ENCODE measurements at regions not wholly inside any gene's neighbourhood (a gene's known extent, or its start where the extent isn't known, plus 50 kb on each side); places are given as distances from the start of the nearest gene placed in this dataset.

DNA sequence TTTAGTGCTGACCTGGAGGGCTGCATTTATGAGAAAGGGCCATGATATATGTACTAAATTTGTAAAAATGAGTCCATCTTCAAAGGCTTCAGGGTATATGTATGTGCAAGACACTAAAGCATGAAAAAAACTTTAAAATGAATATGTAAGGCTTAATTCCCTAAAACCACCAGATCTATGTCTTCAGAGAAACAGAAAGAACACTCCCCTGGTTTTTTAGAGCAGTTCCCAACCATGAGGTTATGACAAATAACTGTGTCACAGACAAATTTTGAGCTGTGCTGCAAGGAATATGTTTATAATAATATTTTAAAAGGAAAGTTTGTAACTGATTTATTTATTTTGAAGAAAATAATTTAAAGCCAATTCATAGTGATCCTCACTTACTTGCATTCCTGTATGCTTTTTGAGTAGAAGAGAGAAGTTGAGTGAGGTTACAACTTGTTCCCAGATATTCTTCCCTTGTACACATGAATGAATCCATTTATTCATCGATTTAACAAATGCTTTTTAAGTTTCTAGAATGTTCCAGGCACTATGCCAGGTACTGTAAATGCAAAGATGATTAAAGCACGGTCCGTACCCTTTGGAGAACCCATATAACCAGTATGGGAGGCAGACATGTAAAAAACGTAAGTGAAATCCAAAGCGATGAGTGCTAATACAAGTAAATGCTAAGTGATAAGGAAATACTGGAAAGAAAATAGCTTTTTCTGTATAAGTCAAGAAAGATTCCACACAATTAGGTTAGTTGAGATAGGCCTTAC is 295.2 kb upstream of the DIAPH2 start:
- BruUV-seq (replicated peaks): no TSS peak
- Mint-ChIP-seq H3K27ac (ENCODE audit: low read depth, unreplicated experiment) (no peak overlapping the region), H3K4me1 (ENCODE audit: insufficient read depth, unreplicated experiment) (no peaks in the 10 kb centered on the region), H3K36me3 (ENCODE audit: insufficient read depth, unreplicated experiment) (no peaks in the 10 kb centered on the region), H3K4me3 (ENCODE audit: unreplicated experiment) (no peak overlapping the region), H3K27me3 (ENCODE audit: insufficient read depth, unreplicated experiment) (peaks cover 38% of the 10 kb centered on the region), H3K9me3 (ENCODE audit: unreplicated experiment) (no peaks in the 10 kb centered on the region)
- ChIA-PET POLR2A (no interaction called here), CTCF (no interaction called here)
- no peak for TF ChIP-seq CTCF (IDR thresholded peaks at IDR 0.05; ENCODE audit: unreplicated experiment)
- intact Hi-C loops (cut with micrococcal nuclease): no loop called here
- no peak for DNase-seq (ENCODE audit: unreplicated experiment)

DNA sequence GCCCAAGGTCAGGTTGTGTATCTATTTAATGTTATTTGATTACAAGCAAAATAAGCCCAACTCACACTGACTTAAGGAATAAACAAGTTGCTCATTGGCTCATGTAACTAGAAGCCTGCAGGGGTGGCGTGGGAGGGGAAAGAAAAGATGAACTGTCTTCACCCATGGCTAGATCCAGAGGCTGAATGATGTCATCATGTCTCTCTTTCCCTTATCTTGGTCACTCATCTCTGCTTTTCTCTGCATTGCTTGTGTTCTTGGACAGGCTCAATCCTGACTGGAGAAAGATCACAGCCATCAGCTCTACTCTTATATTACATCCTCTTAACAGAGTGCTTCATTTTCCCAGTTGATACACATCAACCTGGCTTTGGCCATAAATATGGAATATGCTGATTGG is 290.0 kb upstream of the DIAPH2 start:
- no peak for TF ChIP-seq CTCF (IDR thresholded peaks at IDR 0.05; ENCODE audit: unreplicated experiment)
- ChIA-PET POLR2A (interaction anchor here (1.0 kb wide), 1 partner anchor 49 kb away, joined by 3 read pairs; no protein-coding TSS in a partner anchor), CTCF (interaction anchor here (0.7 to 1.1 kb wide), 2 partner anchors 22 kb away, joined by 4 read pairs; no protein-coding TSS in a partner anchor)
- BruUV-seq (replicated peaks): no TSS peak
- H3K9me3 Mint-ChIP-seq (ENCODE audit: unreplicated experiment): no peaks in the 10 kb centered on the region
- H3K27ac Mint-ChIP-seq (ENCODE audit: low read depth, unreplicated experiment): no peak overlapping the region
- no peaks in the 10 kb centered on the region for H3K36me3 Mint-ChIP-seq (ENCODE audit: insufficient read depth, unreplicated experiment)
- no peaks in the 10 kb centered on the region for H3K4me1 Mint-ChIP-seq (ENCODE audit: insufficient read depth, unreplicated experiment)
- H3K27me3 Mint-ChIP-seq (ENCODE audit: insufficient read depth, unreplicated experiment): peaks cover 37% of the 10 kb centered on the region
- H3K4me3 Mint-ChIP-seq (ENCODE audit: unreplicated experiment): no peak overlapping the region
- intact Hi-C loops (cut with micrococcal nuclease): no loop called here
- no peak for DNase-seq (ENCODE audit: unreplicated experiment)

DNA sequence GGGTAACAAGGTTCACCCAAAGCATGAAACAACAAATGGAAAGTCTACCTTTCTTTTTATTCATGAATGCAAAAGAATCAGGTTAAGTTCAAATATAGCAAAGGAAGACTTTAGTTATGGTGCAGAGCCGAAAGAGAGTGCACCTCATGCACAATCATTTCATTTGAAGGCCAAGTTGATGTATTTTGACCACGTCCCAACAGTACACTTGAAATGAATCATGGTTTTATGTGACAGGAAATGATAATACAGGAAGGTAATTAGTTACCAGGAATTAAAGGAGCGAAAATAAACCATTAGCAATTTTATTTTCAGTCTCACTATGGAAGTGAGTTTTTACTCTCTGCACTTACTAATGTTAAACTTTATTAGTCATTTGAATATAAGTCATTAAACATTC is 281.2 kb upstream of the DIAPH2 start:
- peaks cover 71% of the 10 kb centered on the region for H3K27me3 Mint-ChIP-seq (ENCODE audit: insufficient read depth, unreplicated experiment)
- H3K9me3 Mint-ChIP-seq (ENCODE audit: unreplicated experiment): no peaks in the 10 kb centered on the region
- BruUV-seq (replicated peaks): no TSS peak
- H3K4me1 Mint-ChIP-seq (ENCODE audit: insufficient read depth, unreplicated experiment): peaks cover 13% of the 10 kb centered on the region
- ChIA-PET CTCF (no interaction called here), POLR2A (no interaction called here)
- intact Hi-C loops (cut with micrococcal nuclease): no loop called here
- H3K4me3 Mint-ChIP-seq (ENCODE audit: unreplicated experiment): no peak overlapping the region
- no peak overlapping the region for H3K27ac Mint-ChIP-seq (ENCODE audit: low read depth, unreplicated experiment)
- H3K36me3 Mint-ChIP-seq (ENCODE audit: insufficient read depth, unreplicated experiment): no peaks in the 10 kb centered on the region
- DNase-seq (ENCODE audit: unreplicated experiment): no peak
- no peak for TF ChIP-seq CTCF (IDR thresholded peaks at IDR 0.05; ENCODE audit: unreplicated experiment)

- H3K9me3 Mint-ChIP-seq (ENCODE audit: unreplicated experiment): no peaks in the 10 kb centered on the region
- BruUV-seq (replicated peaks): no TSS peak
- CTCF ChIA-PET: no interaction called here
- H3K27ac Mint-ChIP-seq (ENCODE audit: low read depth, unreplicated experiment): peak overlapping the region; percentile 68
- intact Hi-C loops (cut with micrococcal nuclease): no loop called here
- H3K27me3 Mint-ChIP-seq (ENCODE audit: insufficient read depth, unreplicated experiment): peaks cover 80% of the 10 kb centered on the region
- H3K4me1 Mint-ChIP-seq (ENCODE audit: insufficient read depth, unreplicated experiment): peaks cover 13% of the 10 kb centered on the region
- H3K4me3 Mint-ChIP-seq (ENCODE audit: unreplicated experiment): no peak overlapping the region
- DNase-seq (ENCODE audit: unreplicated experiment): no peak
- H3K36me3 Mint-ChIP-seq (ENCODE audit: insufficient read depth, unreplicated experiment): no peaks in the 10 kb centered on the region
- POLR2A ChIA-PET: no interaction called here
- no peak for TF ChIP-seq CTCF (IDR thresholded peaks at IDR 0.05; ENCODE audit: unreplicated experiment)
These were observed 278.8 kb upstream of the DIAPH2 start for GRCh38 chrX:96405842-96406241.

Data from MCF 10A (cell line).